OCI-LY1 (cell line): ENCODE measurements at regions not wholly inside any gene's neighbourhood (a gene's known extent, or its start where the extent isn't known, plus 50 kb on each side); places are given as distances from the start of the nearest gene placed in this dataset.

Source experiments
- H2AFZ ChIP-seq: fragments of 200-600 bp; sonication (generic), shearing (Covaris generic); 2 replicates; pipeline ENCODE4 v1.6.0; 2014; ENCODE audit warnings: antibody characterized with exemption, mild to moderate bottlenecking, low read length
- H3F3A ChIP-seq: fragments of 200-600 bp; sonication (generic), shearing (Covaris generic); 2 replicates; pipeline ENCODE4 v1.6.0; 2014; ENCODE audit warnings: mild to moderate bottlenecking, antibody characterized with exemption, low read length, moderate library complexity; ENCODE audit not compliant: insufficient read depth
- H3K27ac ChIP-seq: fragments of 200-600 bp; sonication (generic); 2 replicates; pipeline ENCODE4 v1.5.1; 2014; ENCODE audit warnings: low read length, mixed run types, mild to moderate bottlenecking, low read depth; ENCODE audit not compliant: poor library complexity, severe bottlenecking
- H3K27me3 ChIP-seq: fragments of 200-600 bp; sonication (generic); 2 replicates; pipeline ENCODE4 v1.6.0; 2014; ENCODE audit warnings: antibody characterized with exemption, mild to moderate bottlenecking, low read length, moderate library complexity; ENCODE audit not compliant: insufficient read depth
- H3K36me3 ChIP-seq: fragments of 200-600 bp; sonication (generic); 2 replicates; pipeline ENCODE4 v1.6.1; 2014; ENCODE audit warnings: mild to moderate bottlenecking, antibody characterized with exemption, low read length, moderate library complexity, mixed read lengths; ENCODE audit not compliant: insufficient read depth
- H3K4me1 ChIP-seq: fragments of 200-600 bp; sonication (generic); 2 replicates; pipeline ENCODE4 v1.5.1; 2014; ENCODE audit warnings: mild to moderate bottlenecking, low read length, moderate library complexity; ENCODE audit not compliant: insufficient read depth, severe bottlenecking
- H3K4me2 ChIP-seq: fragments of 200-600 bp; sonication (generic), shearing (Covaris generic); 2 replicates; pipeline ENCODE4 v1.6.1; 2014; ENCODE audit warnings: low read length
- H3K4me3 ChIP-seq: fragments of 200-600 bp; sonication (generic); 2 replicates; pipeline ENCODE4 v1.5.1; 2014; ENCODE audit warnings: low read length, low read depth, mild to moderate bottlenecking, mixed read lengths; ENCODE audit not compliant: poor library complexity, severe bottlenecking
- H3K79me2 ChIP-seq: fragments of 200-600 bp; shearing (Covaris generic); 2 replicates; pipeline ENCODE4 v1.6.1; 2016; ENCODE audit warnings: mixed run types, low read length, mixed read lengths; ENCODE audit not compliant: insufficient read depth
- H3K9ac ChIP-seq: fragments of 200-600 bp; sonication (generic), shearing (Covaris generic); 2 replicates; pipeline ENCODE4 v1.6.1; 2014; ENCODE audit warnings: mild to moderate bottlenecking, low read length, mixed read lengths
- H3K9me2 ChIP-seq: fragments of 200-600 bp; sonication (generic), shearing (Covaris generic); 2 replicates; pipeline ENCODE4 v1.6.1; 2014; ENCODE audit warnings: low read depth, mild to moderate bottlenecking, low read length, mixed read lengths
- H3K9me3 ChIP-seq: fragments of 200-600 bp; shearing (Covaris generic); 2 replicates; pipeline ENCODE4 v1.6.1; 2014; ENCODE audit warnings: low read length, mixed read lengths
- H4K20me1 ChIP-seq: fragments of 200-600 bp; sonication (generic), shearing (Covaris generic); 2 replicates; pipeline ENCODE4 v1.6.0; 2016; ENCODE audit warnings: mild to moderate bottlenecking, low read length; ENCODE audit not compliant: insufficient read depth
- CTCF ChIP-seq: fragments of 200-600 bp; sonication (generic), shearing (Covaris generic); IDR thresholded peaks from 2 replicates; pipeline ENCODE4 v1.5.1; 2017; ENCODE audit warnings: mild to moderate bottlenecking, antibody characterized with exemption, low read length, moderate library complexity, mixed read lengths
- EZH2 ChIP-seq: fragments of 200-600 bp; sonication (generic), shearing (Covaris generic); IDR thresholded peaks from 2 replicates; pipeline ENCODE4 v1.8.0; 2017; ENCODE audit warnings: borderline replicate concordance, mixed run types, mild to moderate bottlenecking, antibody characterized with exemption, low read length, moderate library complexity, mixed read lengths

- H3K27me3 ChIP-seq = no peaks in the 10 kb centered on the region
- no peaks in the 10 kb centered on the region for H3F3A ChIP-seq
- no peaks in the 10 kb centered on the region for H3K9me2 ChIP-seq
- no peak overlapping the region for H3K4me2 ChIP-seq
- no peaks in the 10 kb centered on the region for H3K36me3 ChIP-seq
- no peak overlapping the region for H2AFZ ChIP-seq
- no peaks in the 10 kb centered on the region for H4K20me1 ChIP-seq
- H3K4me1 ChIP-seq = no peaks in the 10 kb centered on the region
- H3K9me3 ChIP-seq = no peaks in the 10 kb centered on the region
- H3K27ac ChIP-seq = no peak overlapping the region
- H3K4me3 ChIP-seq = no peak overlapping the region
- H3K9ac ChIP-seq = no peak overlapping the region
- TF ChIP-seq EZH2 (no peak), CTCF (no peak)
- H3K79me2 ChIP-seq = no peaks in the 10 kb centered on the region
Observed at GRCh38 chr5:77871946-77872345, 95.8 kb upstream of the TBCA start.

- no peaks in the 10 kb centered on the region for H3K4me1 ChIP-seq
- H3K4me3 ChIP-seq = no peak overlapping the region
- H3K4me2 ChIP-seq = no peak overlapping the region
- no peaks in the 10 kb centered on the region for H3K9me3 ChIP-seq
- TF ChIP-seq EZH2 = no peak
- TF ChIP-seq CTCF = no peak
- no peaks in the 10 kb centered on the region for H3K9me2 ChIP-seq
- no peaks in the 10 kb centered on the region for H3K79me2 ChIP-seq
- H2AFZ ChIP-seq = no peak overlapping the region
- no peaks in the 10 kb centered on the region for H3F3A ChIP-seq
- H3K27me3 ChIP-seq = no peaks in the 10 kb centered on the region
- no peaks in the 10 kb centered on the region for H3K36me3 ChIP-seq
- H3K27ac ChIP-seq = no peak overlapping the region
- H4K20me1 ChIP-seq = no peaks in the 10 kb centered on the region
- no peak overlapping the region for H3K9ac ChIP-seq
Observed at GRCh38 chr5:77871016-77871415, 94.9 kb upstream of the TBCA start.

GRCh38 chr5:77869116-77869798, 93.1 kb upstream of the TBCA start:
- H4K20me1 ChIP-seq = no peaks in the 10 kb centered on the region
- no peak overlapping the region for H3K9ac ChIP-seq
- no peaks in the 10 kb centered on the region for H3K9me2 ChIP-seq
- no peaks in the 10 kb centered on the region for H3K4me1 ChIP-seq
- TF ChIP-seq EZH2 (no peak), CTCF (no peak)
- no peaks in the 10 kb centered on the region for H3K9me3 ChIP-seq
- no peak overlapping the region for H3K4me3 ChIP-seq
- no peaks in the 10 kb centered on the region for H3K79me2 ChIP-seq
- no peaks in the 10 kb centered on the region for H3K36me3 ChIP-seq
- H3K27me3 ChIP-seq = no peaks in the 10 kb centered on the region
- no peak overlapping the region for H2AFZ ChIP-seq
- H3F3A ChIP-seq = no peaks in the 10 kb centered on the region
- no peak overlapping the region for H3K27ac ChIP-seq
- no peak overlapping the region for H3K4me2 ChIP-seq
